ENCODE measurements at regions not wholly inside any gene's neighbourhood (a gene's known extent, or its start where the extent isn't known, plus 50 kb on each side); places are given as distances from the start of the nearest gene placed in this dataset.

DNA sequence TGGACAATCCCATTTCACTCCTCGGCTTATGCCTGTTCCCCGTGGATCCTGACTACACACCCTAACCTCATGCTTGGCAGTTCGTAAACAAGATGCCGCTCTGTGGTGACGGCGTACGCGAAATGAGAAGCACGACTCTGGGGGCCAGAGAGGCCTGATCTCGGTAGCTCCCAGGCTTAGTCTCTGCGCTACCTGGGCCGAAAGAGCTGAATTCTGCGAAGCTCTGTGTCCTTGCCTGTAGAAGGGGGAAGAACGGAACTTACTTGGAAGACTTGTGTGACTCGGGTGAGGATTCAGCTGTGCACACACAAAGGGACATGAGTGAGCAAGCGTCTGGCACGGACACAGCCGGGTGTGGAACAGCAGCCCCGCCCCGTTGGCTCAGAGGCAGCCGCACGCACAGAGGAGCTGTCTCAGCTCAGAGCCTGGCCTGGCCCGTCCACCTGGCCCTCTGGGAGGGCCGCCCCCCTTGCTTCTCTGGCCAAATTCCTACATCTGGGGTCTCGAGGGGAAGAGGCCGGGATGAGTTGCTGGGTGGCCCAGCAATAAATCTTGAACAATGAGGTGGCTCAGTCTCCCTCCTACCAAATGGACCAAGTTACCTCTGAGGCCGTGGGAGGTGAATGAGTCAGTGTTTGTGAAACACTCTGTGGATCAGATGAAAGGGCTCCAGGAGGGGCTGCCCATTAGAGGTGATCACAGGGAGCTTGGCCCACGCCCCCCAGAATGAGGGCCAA, 83.8 kb downstream of the PDGFA start:
- peak overlapping the region; percentile 81 for H2AFZ ChIP-seq (ENCODE audit: control insufficient read depth, low read length)
- DNase-seq (ENCODE audit: low read depth, low spot score) (peak; percentile 55), FAIRE-seq (peak; percentile 80)
- H3K27me3 ChIP-seq (ENCODE audit: control insufficient read depth, extremely low read depth, insufficient read depth, low read length), result no peaks in the 10 kb centered on the region
- peak overlapping the region; percentile 69 for H3K27ac ChIP-seq (ENCODE audit: control insufficient read depth, insufficient read depth, low read length)
- no peaks in the 10 kb centered on the region for H3K79me2 ChIP-seq (ENCODE audit: control insufficient read depth, insufficient read depth, low read length)
- H3K9ac ChIP-seq (ENCODE audit: control insufficient read depth, extremely low read depth, insufficient read depth, low read length), result peak overlapping the region; percentile 60
- no peak for TF ChIP-seq EZH2 (IDR thresholded peaks at IDR 0.05; ENCODE audit: low read length)
- TF ChIP-seq, protein P1, sequence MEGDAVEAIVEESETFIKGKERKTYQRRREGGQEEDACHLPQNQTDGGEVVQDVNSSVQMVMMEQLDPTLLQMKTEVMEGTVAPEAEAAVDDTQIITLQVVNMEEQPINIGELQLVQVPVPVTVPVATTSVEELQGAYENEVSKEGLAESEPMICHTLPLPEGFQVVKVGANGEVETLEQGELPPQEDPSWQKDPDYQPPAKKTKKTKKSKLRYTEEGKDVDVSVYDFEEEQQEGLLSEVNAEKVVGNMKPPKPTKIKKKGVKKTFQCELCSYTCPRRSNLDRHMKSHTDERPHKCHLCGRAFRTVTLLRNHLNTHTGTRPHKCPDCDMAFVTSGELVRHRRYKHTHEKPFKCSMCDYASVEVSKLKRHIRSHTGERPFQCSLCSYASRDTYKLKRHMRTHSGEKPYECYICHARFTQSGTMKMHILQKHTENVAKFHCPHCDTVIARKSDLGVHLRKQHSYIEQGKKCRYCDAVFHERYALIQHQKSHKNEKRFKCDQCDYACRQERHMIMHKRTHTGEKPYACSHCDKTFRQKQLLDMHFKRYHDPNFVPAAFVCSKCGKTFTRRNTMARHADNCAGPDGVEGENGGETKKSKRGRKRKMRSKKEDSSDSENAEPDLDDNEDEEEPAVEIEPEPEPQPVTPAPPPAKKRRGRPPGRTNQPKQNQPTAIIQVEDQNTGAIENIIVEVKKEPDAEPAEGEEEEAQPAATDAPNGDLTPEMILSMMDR (optimal IDR thresholded peaks at IDR 0.05 in 1 of 3, IDR thresholded peaks at IDR 0.05 in 1 of 3, conservative IDR thresholded peaks at IDR 0.05 in 1 of 3; ENCODE audit: extremely low read depth in 1 of 3, insufficient read depth in 2 of 3, low read length in 3 of 3), result no peak
- no peaks in the 10 kb centered on the region for H3K36me3 ChIP-seq (ENCODE audit: control insufficient read depth in 2 of 2, extremely low read depth in 1 of 2, insufficient read depth in 2 of 2, low read length in 2 of 2)
- H3K4me1 ChIP-seq (ENCODE audit: control insufficient read depth, extremely low read depth, insufficient read depth, low read length), result peaks cover 16% of the 10 kb centered on the region
- no peaks in the 10 kb centered on the region for H3K9me3 ChIP-seq (ENCODE audit: control insufficient read depth, low read depth, low read length)
- peaks cover 3% of the 10 kb centered on the region for H3K9me1 ChIP-seq (ENCODE audit: control insufficient read depth, extremely low read depth, insufficient read depth, low read length)
- H3K4me2 ChIP-seq (ENCODE audit: control insufficient read depth, extremely low read depth, insufficient read depth, low read depth, low read length), result peak overlapping the region; percentile 97
- dilution Hi-C loops (cut with MboI; ENCODE audit: extremely low pct_ligation_motif_present, low sequenced_read_pairs), result no loop called here
- H4K20me1 ChIP-seq (ENCODE audit: control insufficient read depth, extremely low read depth, insufficient read depth, low read length), result no peaks in the 10 kb centered on the region
- H3K4me3 ChIP-seq (ENCODE audit: control insufficient read depth in 2 of 3, extremely low read depth in 1 of 3, insufficient read depth in 2 of 3, low read depth in 1 of 3, low read length in 3 of 3), result peak overlapping the region in 2 of 3 experiments; percentile 24 to 48

DNA sequence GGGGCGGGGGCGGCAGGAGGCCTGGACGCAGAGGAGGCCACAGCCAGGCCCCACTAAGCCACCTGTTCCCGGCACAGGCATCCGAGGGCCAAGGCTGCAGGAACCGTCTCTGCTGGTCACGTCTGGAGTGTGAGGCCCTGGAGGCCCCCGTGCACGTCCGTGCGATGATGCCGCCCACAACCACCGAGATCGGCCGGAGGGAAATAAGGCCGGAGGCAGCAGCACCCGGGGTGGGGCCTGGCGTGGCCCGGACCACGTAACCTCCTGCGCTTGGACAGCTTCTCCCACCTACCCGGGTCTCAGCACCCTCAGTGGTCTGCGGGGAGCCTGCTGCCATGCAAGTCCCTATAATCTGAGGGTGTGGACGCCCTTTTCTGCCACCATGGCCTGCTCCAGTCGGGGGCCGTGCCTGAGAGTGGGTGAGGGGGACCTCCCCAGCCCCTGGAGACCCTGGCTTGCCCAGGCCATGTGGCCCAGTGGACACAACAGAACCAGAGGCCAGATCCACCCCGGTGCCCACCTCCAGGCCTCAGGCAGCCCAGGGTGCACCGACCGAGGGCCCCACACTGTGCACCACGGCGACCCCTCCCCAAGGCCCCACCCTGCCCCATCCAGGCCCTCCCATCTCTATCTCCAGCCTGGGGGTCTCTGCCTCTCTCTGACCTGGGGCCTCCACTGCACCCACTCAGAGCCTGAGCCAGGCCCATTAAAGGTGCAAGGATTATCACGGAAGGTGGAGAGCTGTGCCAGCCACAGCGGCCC, 83.1 kb downstream of the PDGFA start:
- Histone ChIP-seq H3K27ac (ENCODE audit: control insufficient read depth, insufficient read depth, low read length) (no peak overlapping the region), H2AFZ (ENCODE audit: control insufficient read depth, low read length) (no peak overlapping the region), H3K4me2 (ENCODE audit: control insufficient read depth, extremely low read depth, insufficient read depth, low read depth, low read length) (no peak overlapping the region), H3K36me3 (ENCODE audit: control insufficient read depth in 2 of 2, extremely low read depth in 1 of 2, insufficient read depth in 2 of 2, low read length in 2 of 2) (no peaks in the 10 kb centered on the region), H3K27me3 (ENCODE audit: control insufficient read depth, extremely low read depth, insufficient read depth, low read length) (no peaks in the 10 kb centered on the region), H3K4me3 (ENCODE audit: control insufficient read depth in 2 of 3, extremely low read depth in 1 of 3, insufficient read depth in 2 of 3, low read depth in 1 of 3, low read length in 3 of 3) (no peak overlapping the region), H3K9ac (ENCODE audit: control insufficient read depth, extremely low read depth, insufficient read depth, low read length) (no peak overlapping the region), H3K9me3 (ENCODE audit: control insufficient read depth, low read depth, low read length) (no peaks in the 10 kb centered on the region), H4K20me1 (ENCODE audit: control insufficient read depth, extremely low read depth, insufficient read depth, low read length) (no peaks in the 10 kb centered on the region), H3K4me1 (ENCODE audit: control insufficient read depth, extremely low read depth, insufficient read depth, low read length) (peaks cover 16% of the 10 kb centered on the region), H3K9me1 (ENCODE audit: control insufficient read depth, extremely low read depth, insufficient read depth, low read length) (peaks cover 3% of the 10 kb centered on the region), H3K79me2 (ENCODE audit: control insufficient read depth, insufficient read depth, low read length) (no peaks in the 10 kb centered on the region)
- no peak for TF ChIP-seq EZH2 (IDR thresholded peaks at IDR 0.05; ENCODE audit: low read length)
- TF ChIP-seq, protein P1 (optimal IDR thresholded peaks at IDR 0.05 in 1 of 3, IDR thresholded peaks at IDR 0.05 in 1 of 3, conservative IDR thresholded peaks at IDR 0.05 in 1 of 3; ENCODE audit: extremely low read depth in 1 of 3, insufficient read depth in 2 of 3, low read length in 3 of 3), result no peak
- DNase-seq (ENCODE audit: low read depth, low spot score) (no peak), FAIRE-seq (no peak)
- dilution Hi-C loops (cut with MboI; ENCODE audit: extremely low pct_ligation_motif_present, low sequenced_read_pairs), result no loop called here

Measured in keratinocyte (primary cell).